GM12892 (cell line): ENCODE measurements at regions not wholly inside any gene's neighbourhood (a gene's known extent, or its start where the extent isn't known, plus 50 kb on each side); places are given as distances from the start of the nearest gene placed in this dataset.

Experiments used
- POLR2A ChIP-seq: IDR thresholded peaks from 2 replicates; pipeline ENCODE4 v1.6.1; 2011; ENCODE audit warnings: low read depth, low read length, control low read depth
- TAF1 ChIP-seq: IDR thresholded peaks from 2 replicates; pipeline ENCODE4 v1.6.1; 2011; ENCODE audit warnings: low read depth, mild to moderate bottlenecking, control low read depth, low read length, borderline replicate concordance

DNA sequence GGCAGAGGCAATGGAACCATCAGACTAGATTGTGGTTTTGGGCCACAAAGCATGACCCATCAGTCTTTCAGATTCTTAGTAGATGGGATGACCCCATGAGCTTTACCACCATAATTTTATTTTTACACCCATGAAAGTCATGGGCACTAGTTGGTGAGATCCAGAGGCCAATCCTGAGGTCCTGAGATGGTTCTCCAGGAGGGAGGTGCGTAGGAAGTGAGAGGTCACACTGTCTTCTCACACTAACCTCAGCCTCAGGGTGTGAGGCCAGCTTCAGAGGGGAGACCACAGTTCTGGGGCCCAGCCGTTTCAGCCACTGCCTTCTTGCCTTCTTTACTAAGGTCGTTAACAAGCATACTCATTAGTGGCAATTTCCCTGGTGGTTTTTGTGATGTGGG is 106.4 kb downstream of the AKAP11 start:
- TF ChIP-seq POLR2A, result peak; percentile 69
- no peak for TF ChIP-seq TAF1
